ENCODE measurements at regions not wholly inside any gene's neighbourhood (a gene's known extent, or its start where the extent isn't known, plus 50 kb on each side); places are given as distances from the start of the nearest gene placed in this dataset.
"Not testable (repeated sequence)": the region's sequence is repeated elsewhere in the genome, so short reads cannot be mapped to it uniquely, and the experiment has no call there.

DNA sequence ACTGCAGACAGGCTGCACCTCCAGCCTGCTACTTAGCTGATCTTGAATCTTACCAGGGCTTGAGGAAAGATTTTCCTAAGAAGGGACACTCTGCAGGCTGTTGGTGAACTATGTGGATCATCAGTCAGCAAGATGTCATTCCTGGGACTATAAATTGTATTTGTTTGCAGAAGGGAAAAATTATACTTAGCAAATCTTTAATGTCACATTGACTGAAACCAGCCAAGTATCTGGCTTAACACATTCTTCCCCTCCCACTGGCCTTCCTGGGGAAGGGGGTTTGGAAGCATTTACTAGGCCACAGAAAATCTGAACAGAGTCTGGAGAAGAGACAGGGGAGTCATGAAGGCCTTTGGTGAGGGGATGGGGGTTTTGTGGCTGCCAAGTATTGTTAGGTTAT, 156.7 kb upstream of the EOLA2 start:
- Histone ChIP-seq H3K27ac (no peak overlapping the region), H3K36me3 (no peaks in the 10 kb centered on the region), H3K4me1 (no peaks in the 10 kb centered on the region), H3K9me3 (no peaks in the 10 kb centered on the region), H3K27me3 (peaks cover 0 to 15% of the 10 kb centered on the region in 2 donors), H3K4me3 (no peak overlapping the region)
- no peak for DNase-seq (ENCODE audit: low spot score in 2 of 2)
- TF ChIP-seq POLR2A (IDR thresholded peaks at IDR 0.05) (no peak), POLR2AphosphoS5 (IDR thresholded peaks at IDR 0.05) (no peak)
- TF ChIP-seq, protein P1, sequence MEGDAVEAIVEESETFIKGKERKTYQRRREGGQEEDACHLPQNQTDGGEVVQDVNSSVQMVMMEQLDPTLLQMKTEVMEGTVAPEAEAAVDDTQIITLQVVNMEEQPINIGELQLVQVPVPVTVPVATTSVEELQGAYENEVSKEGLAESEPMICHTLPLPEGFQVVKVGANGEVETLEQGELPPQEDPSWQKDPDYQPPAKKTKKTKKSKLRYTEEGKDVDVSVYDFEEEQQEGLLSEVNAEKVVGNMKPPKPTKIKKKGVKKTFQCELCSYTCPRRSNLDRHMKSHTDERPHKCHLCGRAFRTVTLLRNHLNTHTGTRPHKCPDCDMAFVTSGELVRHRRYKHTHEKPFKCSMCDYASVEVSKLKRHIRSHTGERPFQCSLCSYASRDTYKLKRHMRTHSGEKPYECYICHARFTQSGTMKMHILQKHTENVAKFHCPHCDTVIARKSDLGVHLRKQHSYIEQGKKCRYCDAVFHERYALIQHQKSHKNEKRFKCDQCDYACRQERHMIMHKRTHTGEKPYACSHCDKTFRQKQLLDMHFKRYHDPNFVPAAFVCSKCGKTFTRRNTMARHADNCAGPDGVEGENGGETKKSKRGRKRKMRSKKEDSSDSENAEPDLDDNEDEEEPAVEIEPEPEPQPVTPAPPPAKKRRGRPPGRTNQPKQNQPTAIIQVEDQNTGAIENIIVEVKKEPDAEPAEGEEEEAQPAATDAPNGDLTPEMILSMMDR (IDR thresholded peaks at IDR 0.05): no peak
- intact Hi-C loops (cut with DNase I; ENCODE audit: low total_unique reads): no loop called here

DNA sequence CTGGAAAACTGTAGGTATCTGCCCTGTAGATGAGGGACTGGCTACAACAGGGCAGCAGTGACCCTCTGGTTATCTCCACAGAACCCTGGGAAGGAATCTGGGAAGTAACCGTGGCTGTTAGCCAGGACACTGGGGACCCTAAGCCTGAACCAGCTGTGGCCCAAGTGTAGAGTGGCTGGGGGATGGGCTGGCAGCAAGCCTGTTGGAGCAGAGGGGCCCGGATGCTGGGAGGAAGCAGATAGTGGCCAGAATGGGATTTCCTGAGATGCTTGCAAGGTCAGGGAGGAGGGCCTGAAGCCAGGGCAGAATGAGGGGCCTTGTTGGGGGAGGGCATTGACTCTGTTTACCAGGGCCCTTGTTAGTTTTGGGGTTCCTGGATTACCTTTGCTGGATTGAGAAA, 161.0 kb upstream of the EOLA2 start:
- no peak overlapping the region for H3K4me3 ChIP-seq
- no peak overlapping the region for H3K27ac ChIP-seq
- H3K36me3 ChIP-seq: no peaks in the 10 kb centered on the region
- H3K4me1 ChIP-seq: no peaks in the 10 kb centered on the region
- TF ChIP-seq POLR2A (IDR thresholded peaks at IDR 0.05): no peak
- TF ChIP-seq POLR2AphosphoS5 (IDR thresholded peaks at IDR 0.05): no peak
- TF ChIP-seq, protein P1 (IDR thresholded peaks at IDR 0.05): no peak
- intact Hi-C loops (cut with DNase I; ENCODE audit: low total_unique reads): no loop called here
- DNase-seq (ENCODE audit: low spot score in 2 of 2): no peak
- peaks cover 0 to 7% of the 10 kb centered on the region in 2 donors for H3K9me3 ChIP-seq
- H3K27me3 ChIP-seq: peaks cover 0 to 7% of the 10 kb centered on the region in 2 donors

DNA sequence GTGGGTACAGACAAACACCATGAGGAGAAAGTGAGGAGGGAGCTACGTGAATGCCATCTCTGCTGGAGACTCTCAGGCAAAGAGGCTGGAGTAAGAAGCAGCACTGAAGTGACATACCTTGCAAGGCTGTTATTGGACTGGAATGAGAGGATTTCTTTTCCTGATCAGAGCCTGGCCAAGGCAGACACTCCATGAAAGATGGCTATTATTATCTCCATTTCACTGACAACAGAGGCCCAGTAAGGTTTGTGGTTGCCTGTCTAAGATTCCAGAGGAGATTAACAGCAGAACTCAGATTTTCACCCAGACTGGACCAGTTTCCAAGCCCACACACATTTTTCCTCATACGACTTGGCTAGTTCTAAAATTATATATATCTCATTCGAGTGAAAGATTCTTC, 162.0 kb upstream of the EOLA2 start:
- no peak for DNase-seq (ENCODE audit: low spot score in 2 of 2)
- no peak overlapping the region for H3K4me3 ChIP-seq
- H3K4me1 ChIP-seq: no peaks in the 10 kb centered on the region
- peaks cover 0 to 7% of the 10 kb centered on the region in 2 donors for H3K9me3 ChIP-seq
- H3K27me3 ChIP-seq: peaks cover 0 to 7% of the 10 kb centered on the region in 2 donors
- H3K27ac ChIP-seq: no peak overlapping the region
- intact Hi-C loops (cut with DNase I; ENCODE audit: low total_unique reads): no loop called here
- no peaks in the 10 kb centered on the region for H3K36me3 ChIP-seq
- TF ChIP-seq, protein P1 (IDR thresholded peaks at IDR 0.05): no peak
- TF ChIP-seq POLR2AphosphoS5 (IDR thresholded peaks at IDR 0.05) (no peak), POLR2A (IDR thresholded peaks at IDR 0.05) (no peak)

DNA sequence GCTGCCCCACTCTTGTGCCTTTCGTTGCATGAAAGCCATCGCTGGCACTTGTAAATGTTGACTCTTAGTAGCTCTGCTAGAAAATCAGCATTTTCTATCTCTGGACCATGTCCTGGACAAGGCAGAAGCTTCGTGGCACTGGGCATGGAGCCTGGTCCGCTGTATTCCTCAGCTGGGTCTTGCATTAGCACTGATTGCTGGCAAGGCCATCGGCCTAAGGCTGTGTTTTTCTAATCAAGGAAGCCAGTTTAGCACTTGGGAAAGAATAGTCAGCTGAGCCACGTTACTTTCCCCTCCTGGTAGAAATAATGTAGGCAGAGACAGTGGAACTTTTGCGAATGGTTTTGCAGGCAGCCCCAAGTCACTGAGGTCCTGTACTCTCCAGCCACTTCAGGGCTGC, 180.2 kb upstream of the EOLA2 start:
- intact Hi-C loops (cut with DNase I; ENCODE audit: low total_unique reads): no loop called here
- H3K27ac ChIP-seq: no peak overlapping the region
- no peaks in the 10 kb centered on the region for H3K4me1 ChIP-seq
- no peak overlapping the region for H3K4me3 ChIP-seq
- DNase-seq (ENCODE audit: low spot score in 2 of 2): no peak
- H3K27me3 ChIP-seq: peaks cover 0 to 15% of the 10 kb centered on the region in 2 donors
- no peaks in the 10 kb centered on the region for H3K9me3 ChIP-seq
- TF ChIP-seq POLR2AphosphoS5 (IDR thresholded peaks at IDR 0.05) (no peak), POLR2A (IDR thresholded peaks at IDR 0.05) (no peak)
- TF ChIP-seq, protein P1 (IDR thresholded peaks at IDR 0.05): no peak
- no peaks in the 10 kb centered on the region for H3K36me3 ChIP-seq

DNA sequence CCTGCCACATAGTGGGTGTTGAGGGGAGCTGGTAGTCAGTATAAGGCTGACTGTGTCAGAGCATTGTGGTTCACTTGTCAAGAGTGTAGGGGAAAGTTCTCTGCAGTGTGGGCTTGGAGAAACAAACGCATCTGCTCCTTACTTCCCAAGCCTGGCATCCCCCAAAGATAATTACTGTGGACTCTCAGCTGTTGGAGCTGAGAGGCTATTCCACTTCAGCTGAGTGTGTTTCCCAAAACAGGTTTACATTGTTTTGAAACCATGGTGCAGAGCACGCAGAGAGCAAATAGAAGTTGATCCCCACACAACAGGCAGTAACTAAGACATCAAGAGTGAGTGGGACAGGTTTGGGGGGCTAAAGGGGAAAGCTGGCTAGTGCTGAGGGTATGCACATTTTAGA, 181.0 kb upstream of the EOLA2 start:
- DNase-seq (ENCODE audit: low spot score in 2 of 2): no peak
- Histone ChIP-seq H3K27me3 (peaks cover 0 to 7% of the 10 kb centered on the region in 2 donors), H3K27ac (no peak overlapping the region), H3K4me1 (no peaks in the 10 kb centered on the region), H3K4me3 (no peak overlapping the region), H3K9me3 (no peaks in the 10 kb centered on the region), H3K36me3 (no peaks in the 10 kb centered on the region)
- intact Hi-C loops (cut with DNase I; ENCODE audit: low total_unique reads): no loop called here
- TF ChIP-seq POLR2AphosphoS5 (IDR thresholded peaks at IDR 0.05) (no peak), POLR2A (IDR thresholded peaks at IDR 0.05) (no peak)
- TF ChIP-seq, protein P1 (IDR thresholded peaks at IDR 0.05): no peak

DNA sequence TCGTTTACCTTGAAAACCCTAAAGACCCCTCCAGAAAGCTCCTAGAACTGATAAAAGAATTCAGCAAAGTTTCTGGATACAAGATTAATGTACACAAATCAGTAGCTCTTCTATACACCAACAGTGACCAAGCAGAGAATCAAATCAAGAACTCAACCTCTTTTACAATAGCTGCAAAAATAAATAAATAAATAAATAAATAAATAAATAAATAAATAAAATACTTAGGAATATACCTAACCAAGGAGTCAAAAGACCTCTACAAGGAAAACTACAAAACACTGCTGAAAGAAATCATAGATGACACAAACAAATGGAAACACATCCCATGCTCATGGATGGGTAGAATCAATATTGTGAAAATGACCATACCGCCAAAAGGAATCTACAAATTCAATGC, 186.8 kb upstream of the EOLA2 start:
- H3K27ac ChIP-seq; H3K9me3 ChIP-seq; H3K4me3 ChIP-seq; intact Hi-C loops (cut with DNase I; ENCODE audit: low total_unique reads); H3K4me1 ChIP-seq; DNase-seq (ENCODE audit: low spot score in 2 of 2); H3K27me3 ChIP-seq; H3K36me3 ChIP-seq: not testable (repeated sequence)
